ENCODE measurements at regions not wholly inside any gene's neighbourhood (a gene's known extent, or its start where the extent isn't known, plus 50 kb on each side); places are given as distances from the start of the nearest gene placed in this dataset.
"Not testable (repeated sequence)": the region's sequence is repeated elsewhere in the genome, so short reads cannot be mapped to it uniquely, and the experiment has no call there.

- no peak for TF ChIP-seq POLR2AphosphoS5 (IDR thresholded peaks at IDR 0.05; ENCODE audit: low read depth)
- H3K27ac ChIP-seq (replicated peaks), result no peak overlapping the region
- no peak overlapping the region for H3K4me3 ChIP-seq (replicated peaks; ENCODE audit: insufficient read depth, low read length)
- no peak for DNase-seq (ENCODE audit: low read depth in 1 of 2, low spot score in 1 of 2)
- H3K27me3 ChIP-seq (ENCODE audit: insufficient read depth, poor library complexity, severe bottlenecking), result peaks cover 2% of the 10 kb centered on the region
Observed at GRCh38 chr11:12585861-12586260, 88.4 kb upstream of the TEAD1 start.

GRCh38 chr11:12587333-12587991 is 86.8 kb upstream of the TEAD1 start:
- no peak for TF ChIP-seq CTCF (IDR thresholded peaks at IDR 0.05; ENCODE audit: insufficient read depth, low read length)
- no peak for TF ChIP-seq POLR2AphosphoS5 (IDR thresholded peaks at IDR 0.05; ENCODE audit: low read depth)
- TF ChIP-seq SPI1 (IDR thresholded peaks at IDR 0.05; ENCODE audit: borderline replicate concordance, low read depth), result no peak
- TF ChIP-seq REST (IDR thresholded peaks at IDR 0.05; ENCODE audit: insufficient replicate concordance, low read depth), result no peak
- no peak for TF ChIP-seq GABPA (IDR thresholded peaks at IDR 0.05; ENCODE audit: low read depth)
- Histone ChIP-seq H3K27me3 (ENCODE audit: insufficient read depth, poor library complexity, severe bottlenecking) (peaks cover 2% of the 10 kb centered on the region), H3K4me3 (replicated peaks; ENCODE audit: insufficient read depth, low read length) (no peak overlapping the region), H3K27ac (replicated peaks) (no peak overlapping the region)
- DNase-seq (ENCODE audit: low read depth in 1 of 2, low spot score in 1 of 2), result no peak

- TF ChIP-seq GABPA (IDR thresholded peaks at IDR 0.05; ENCODE audit: low read depth) (no peak), REST (IDR thresholded peaks at IDR 0.05; ENCODE audit: insufficient replicate concordance, low read depth) (no peak), CTCF (IDR thresholded peaks at IDR 0.05; ENCODE audit: insufficient read depth, low read length) (no peak)
- no peak for DNase-seq (ENCODE audit: low read depth in 1 of 2, low spot score in 1 of 2)
- H3K27me3 ChIP-seq (ENCODE audit: insufficient read depth, poor library complexity, severe bottlenecking), result peaks cover 2% of the 10 kb centered on the region
- H3K27ac ChIP-seq (replicated peaks), result no peak overlapping the region
- H3K4me3 ChIP-seq (replicated peaks; ENCODE audit: insufficient read depth, low read length), result no peak overlapping the region
Observed at GRCh38 chr11:12591706-12592105, 82.5 kb upstream of the TEAD1 start.

- H3K27me3 ChIP-seq (ENCODE audit: insufficient read depth, poor library complexity, severe bottlenecking), result peaks cover 2% of the 10 kb centered on the region
- DNase-seq (ENCODE audit: low read depth in 1 of 2, low spot score in 1 of 2), result no peak
- no peak for TF ChIP-seq SPI1 (IDR thresholded peaks at IDR 0.05; ENCODE audit: borderline replicate concordance, low read depth)
- TF ChIP-seq GABPA (IDR thresholded peaks at IDR 0.05; ENCODE audit: low read depth), result no peak
- no peak for TF ChIP-seq POLR2AphosphoS5 (IDR thresholded peaks at IDR 0.05; ENCODE audit: low read depth)
Observed at GRCh38 chr11:12592283-12592682, 81.9 kb upstream of the TEAD1 start.

GRCh38 chr11:12595089-12595847 is 79.0 kb upstream of the TEAD1 start:
- not testable (repeated sequence) for DNase-seq (ENCODE audit: low read depth in 1 of 2, low spot score in 1 of 2); H3K4me3 ChIP-seq (replicated peaks; ENCODE audit: insufficient read depth, low read length); H3K27ac ChIP-seq (replicated peaks); H3K27me3 ChIP-seq (ENCODE audit: insufficient read depth, poor library complexity, severe bottlenecking)

More at GRCh38 chr11:12592283-12592682, 81.9 kb upstream of the TEAD1 start:
- Histone ChIP-seq H3K4me3 (replicated peaks; ENCODE audit: insufficient read depth, low read length) (no peak overlapping the region), H3K27ac (replicated peaks) (no peak overlapping the region)
